Tibial nerve (tissue), 4 donors: ENCODE measurements at regions not wholly inside any gene's neighbourhood (a gene's known extent, or its start where the extent isn't known, plus 50 kb on each side); places are given as distances from the start of the nearest gene placed in this dataset.

Source experiments
- EP300 ChIP-seq, 2 donors: sonication (generic); formaldehyde crosslinking; IDR thresholded peaks; one replicate each; pipeline ENCODE4 v1.6.1; 2017; ENCODE audit warnings: antibody characterized with exemption in 2 of 2, mild to moderate bottlenecking in 1 of 2
- TF ChIP-seq, protein P1 (sequence below), 5 experiments: fragments of 200-600 bp in 3 of 5; fragments of 450-650 bp in 2 of 5; sonication (generic) in 3 of 5; IDR thresholded peaks; one replicate each; pipeline ENCODE4 v1.5.1; 2016 to 2019; ENCODE audit warnings: antibody characterized with exemption in 5 of 5, mild to moderate bottlenecking in 3 of 5, moderate library complexity in 2 of 5

GRCh38 chr15:95176794-95177577 is 945.6 kb downstream of the MCTP2 start:
- TF ChIP-seq, protein P1, sequence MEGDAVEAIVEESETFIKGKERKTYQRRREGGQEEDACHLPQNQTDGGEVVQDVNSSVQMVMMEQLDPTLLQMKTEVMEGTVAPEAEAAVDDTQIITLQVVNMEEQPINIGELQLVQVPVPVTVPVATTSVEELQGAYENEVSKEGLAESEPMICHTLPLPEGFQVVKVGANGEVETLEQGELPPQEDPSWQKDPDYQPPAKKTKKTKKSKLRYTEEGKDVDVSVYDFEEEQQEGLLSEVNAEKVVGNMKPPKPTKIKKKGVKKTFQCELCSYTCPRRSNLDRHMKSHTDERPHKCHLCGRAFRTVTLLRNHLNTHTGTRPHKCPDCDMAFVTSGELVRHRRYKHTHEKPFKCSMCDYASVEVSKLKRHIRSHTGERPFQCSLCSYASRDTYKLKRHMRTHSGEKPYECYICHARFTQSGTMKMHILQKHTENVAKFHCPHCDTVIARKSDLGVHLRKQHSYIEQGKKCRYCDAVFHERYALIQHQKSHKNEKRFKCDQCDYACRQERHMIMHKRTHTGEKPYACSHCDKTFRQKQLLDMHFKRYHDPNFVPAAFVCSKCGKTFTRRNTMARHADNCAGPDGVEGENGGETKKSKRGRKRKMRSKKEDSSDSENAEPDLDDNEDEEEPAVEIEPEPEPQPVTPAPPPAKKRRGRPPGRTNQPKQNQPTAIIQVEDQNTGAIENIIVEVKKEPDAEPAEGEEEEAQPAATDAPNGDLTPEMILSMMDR (IDR thresholded peaks at IDR 0.05), result peak in 2 of 5 experiments; percentile 9 to 15
- TF ChIP-seq EP300 (IDR thresholded peaks at IDR 0.05), result no peak
